ENCODE measurements at regions not wholly inside any gene's neighbourhood (a gene's known extent, or its start where the extent isn't known, plus 50 kb on each side); places are given as distances from the start of the nearest gene placed in this dataset.
"Not testable (repeated sequence)": the region's sequence is repeated elsewhere in the genome, so short reads cannot be mapped to it uniquely, and the experiment has no call there.

DNA sequence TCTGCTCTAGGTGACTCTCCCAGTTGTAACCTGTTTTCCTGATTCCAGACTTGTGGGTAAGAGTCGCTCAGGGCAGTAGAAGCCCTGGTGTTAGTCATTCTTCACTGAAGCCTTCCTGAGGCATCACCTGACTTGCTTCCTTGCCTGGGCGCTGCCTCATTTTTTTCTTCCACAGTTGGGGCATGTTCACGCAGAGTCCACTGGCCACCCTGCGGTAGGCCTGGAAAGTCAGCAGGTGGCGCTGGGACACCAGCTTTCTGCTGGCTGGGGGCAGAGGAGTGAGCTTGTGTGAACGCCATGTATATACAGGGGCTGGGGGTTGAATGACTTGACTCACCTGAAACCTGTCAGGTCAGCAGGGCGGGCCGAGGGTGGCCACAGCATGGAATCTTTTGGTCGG is 189.3 kb upstream of the TP53TG3 start:
- TF ChIP-seq CTCF (IDR thresholded peaks at IDR 0.05; ENCODE audit: extremely low read depth in 1 of 2, insufficient read depth in 1 of 2, low read depth in 1 of 2, low read length in 2 of 2); FOS (IDR thresholded peaks at IDR 0.05; ENCODE audit: borderline replicate concordance, insufficient read depth, low read length); POLR2A (IDR thresholded peaks at IDR 0.05; ENCODE audit: low read depth, low read length); EZH2 (IDR thresholded peaks at IDR 0.05; ENCODE audit: borderline replicate concordance, low read depth, low read length, severe bottlenecking); POLR2AphosphoS5 (IDR thresholded peaks at IDR 0.05; ENCODE audit: insufficient read depth, low read depth, low read length); MYC (IDR thresholded peaks at IDR 0.05; ENCODE audit: low read depth, low read length); JUN (IDR thresholded peaks at IDR 0.05; ENCODE audit: borderline replicate concordance, insufficient read depth, insufficient read length, low read depth); GATA2 (IDR thresholded peaks at IDR 0.05; ENCODE audit: insufficient read depth, insufficient read length, low read depth, low read length): not testable (repeated sequence)
- TF ChIP-seq, protein P1, sequence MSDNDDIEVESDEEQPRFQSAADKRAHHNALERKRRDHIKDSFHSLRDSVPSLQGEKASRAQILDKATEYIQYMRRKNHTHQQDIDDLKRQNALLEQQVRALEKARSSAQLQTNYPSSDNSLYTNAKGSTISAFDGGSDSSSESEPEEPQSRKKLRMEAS (IDR thresholded peaks at IDR 0.05; ENCODE audit: insufficient read depth, insufficient read length), result not testable (repeated sequence)

Measured in endothelial cell of umbilical vein (primary cell).